Psoas muscle (tissue), 7 donors: ENCODE measurements at regions not wholly inside any gene's neighbourhood (a gene's known extent, or its start where the extent isn't known, plus 50 kb on each side); places are given as distances from the start of the nearest gene placed in this dataset.

Experiments
- ATAC-seq, 4 donors: fragments of 200-7000 bp; cut with Tn5 transposase; one replicate each; pipeline ENCODE4 v1.9.1; 2020; ENCODE audit warnings: moderate library complexity in 3 of 4, mild to moderate bottlenecking in 2 of 4
- DNase-seq, 2 donors: peaks; one replicate each; pipeline ENCODE4 v3.0.0-alpha.2; 2020
- H3K27ac ChIP-seq: fragments of 200-600 bp; one replicate; pipeline ENCODE4 v1.8.0; 2022
- H3K27me3 ChIP-seq, 3 donors: fragments of 200-600 bp in 1 of 3; one replicate each; pipeline versions ENCODE4 v1.6.1 to v1.8.0; 2013 to 2022; ENCODE audit warnings: low read length in 2 of 3, mild to moderate bottlenecking in 2 of 3, moderate library complexity in 1 of 3; ENCODE audit not compliant: insufficient read depth in 3 of 3
- H3K36me3 ChIP-seq, 2 donors: fragments of 200-600 bp in 1 of 2; one replicate each; pipeline versions ENCODE4 v1.6.1 to v1.8.0; 2013 to 2022; ENCODE audit warnings: low read depth in 1 of 2, mild to moderate bottlenecking in 1 of 2, moderate library complexity in 1 of 2; ENCODE audit not compliant: insufficient read depth in 1 of 2
- H3K4me1 ChIP-seq: fragments of 200-600 bp; one replicate; pipeline ENCODE4 v1.8.0; 2022
- H3K4me3 ChIP-seq: fragments of 200-600 bp; one replicate; pipeline ENCODE4 v1.8.0; 2022; ENCODE audit warnings: mild to moderate bottlenecking
- H3K9me3 ChIP-seq: fragments of 200-600 bp; one replicate; pipeline ENCODE4 v1.8.0; 2022
- CTCF ChIP-seq: fragments of 200-600 bp; IDR thresholded peaks from one replicate; pipeline ENCODE4 v1.8.0; 2022; ENCODE audit warnings: antibody characterized with exemption
- WGBS, 3 donors: extraction: QIAGEN DNeasy Blood & Tissue Kit; methylation state at CpG; one replicate each; pipeline versions ENCODE4 v1.1.6 to v1.1.7; 2013; 5-methylcytosine and 5-hydroxymethylcytosine counted together
- intact Hi-C, 2 donors: fragments of 100-400 bp; cut with DNase I; formaldehyde crosslinking; loops; one replicate each; pipeline versions ENCODE4 v1.11.0 to v1.14.2; 2022
- donor health status: healthy with polysubstance abuse.
- donor health status: DM: no; HTN: no; CAD: no; lungs with moderate emphysema.
- donor health status: Bipolar disorder and iron deficiency.
- donor health status: healthy.
- donor health status: DM: yes; HTN: yes; CAD: no.
- donor health status: DM: no; HTN: no; CAD: no.
- donor health status: DM: yes; HTN: yes; CAD: no.

GRCh38 chrX:63511361-63511760 lies 160.2 kb upstream of the SPIN4 start:
- ATAC-seq (no peak), DNase-seq (no peak)
- Histone ChIP-seq H3K36me3 (no peaks in the 10 kb centered on the region), H3K9me3 (no peaks in the 10 kb centered on the region), H3K4me3 (no peak overlapping the region), H3K27me3 (no peaks in the 10 kb centered on the region), H3K4me1 (peaks cover 2% of the 10 kb centered on the region), H3K27ac (no peak overlapping the region)
- TF ChIP-seq CTCF: no peak
- 91 to 97% (median 94%) methylated on average over 3 of the region's 3 CpGs for WGBS, 3 donors
- intact Hi-C loops: no loop called here

GRCh38 chrX:63508668-63509067 lies 157.5 kb upstream of the SPIN4 start:
- Histone ChIP-seq H3K9me3 (no peaks in the 10 kb centered on the region), H3K27ac (no peak overlapping the region), H3K4me3 (no peak overlapping the region), H3K4me1 (peaks cover 2% of the 10 kb centered on the region), H3K27me3 (no peaks in the 10 kb centered on the region), H3K36me3 (no peaks in the 10 kb centered on the region)
- intact Hi-C loops: no loop called here
- WGBS, 3 donors: 72 to 96% (median 94%) methylated on average over 5 of the region's 5 CpGs
- TF ChIP-seq CTCF: no peak
- ATAC-seq: no peak
- DNase-seq: no peak

GRCh38 chrX:63506320-63506719 lies 155.2 kb upstream of the SPIN4 start:
- no peaks in the 10 kb centered on the region for H3K4me1 ChIP-seq
- intact Hi-C loops: no loop called here
- no peaks in the 10 kb centered on the region for H3K27me3 ChIP-seq
- H3K36me3 ChIP-seq: no peaks in the 10 kb centered on the region
- H3K27ac ChIP-seq: no peak overlapping the region
- 74 to 100% (median 100%) methylated on average over 1 of the region's 1 CpG for WGBS, 3 donors
- H3K9me3 ChIP-seq: no peaks in the 10 kb centered on the region
- ATAC-seq (peak in 1 of 4 donors; percentile 58), DNase-seq (no peak)
- no peak overlapping the region for H3K4me3 ChIP-seq
- TF ChIP-seq CTCF: peak; percentile 42

GRCh38 chrX:63503541-63503940 lies 152.4 kb upstream of the SPIN4 start:
- no peak overlapping the region for H3K4me3 ChIP-seq
- no peaks in the 10 kb centered on the region for H3K27me3 ChIP-seq
- ATAC-seq: no peak
- H3K9me3 ChIP-seq: peaks cover 13% of the 10 kb centered on the region
- H3K27ac ChIP-seq: no peak overlapping the region
- DNase-seq: no peak
- WGBS, 3 donors: 42 to 55% (median 53%) methylated on average over 1 of the region's 1 CpG
- TF ChIP-seq CTCF: no peak
- H3K4me1 ChIP-seq: no peaks in the 10 kb centered on the region
- H3K36me3 ChIP-seq: no peaks in the 10 kb centered on the region
- intact Hi-C loops: no loop called here

GRCh38 chrX:63488546-63489373 lies 137.6 kb upstream of the SPIN4 start:
- H3K27me3 ChIP-seq: peaks cover 0 to 5% (median 0%) of the 10 kb centered on the region in 3 donors
- ATAC-seq (no peak), DNase-seq (no peak)
- intact Hi-C loops: no loop called here
- no peak overlapping the region for H3K27ac ChIP-seq
- no peak overlapping the region for H3K4me3 ChIP-seq
- no peaks in the 10 kb centered on the region for H3K36me3 ChIP-seq
- peaks cover 3% of the 10 kb centered on the region for H3K4me1 ChIP-seq
- no peak for TF ChIP-seq CTCF
- no peaks in the 10 kb centered on the region for H3K9me3 ChIP-seq
- 49 to 68% (median 65%) methylated on average over 3 to 4 of the region's 4 CpGs for WGBS, 3 donors
